Breast epithelium (tissue), 3 donors: ENCODE measurements at regions not wholly inside any gene's neighbourhood (a gene's known extent, or its start where the extent isn't known, plus 50 kb on each side); places are given as distances from the start of the nearest gene placed in this dataset.

Experiments
- POLR2A ChIP-seq: fragments of 450-650 bp; IDR thresholded peaks from one replicate; pipeline ENCODE4 v1.6.1; 2016; ENCODE audit warnings: antibody characterized with exemption, mild to moderate bottlenecking, moderate library complexity
- TF ChIP-seq, protein P1 (sequence below), 3 donors: fragments of 450-650 bp; IDR thresholded peaks; one replicate each; pipeline ENCODE4 v1.5.1; 2016 to 2017; ENCODE audit warnings: antibody characterized with exemption in 3 of 3, mild to moderate bottlenecking in 3 of 3, moderate library complexity in 3 of 3

- no peak for TF ChIP-seq POLR2A
- TF ChIP-seq, protein P1, sequence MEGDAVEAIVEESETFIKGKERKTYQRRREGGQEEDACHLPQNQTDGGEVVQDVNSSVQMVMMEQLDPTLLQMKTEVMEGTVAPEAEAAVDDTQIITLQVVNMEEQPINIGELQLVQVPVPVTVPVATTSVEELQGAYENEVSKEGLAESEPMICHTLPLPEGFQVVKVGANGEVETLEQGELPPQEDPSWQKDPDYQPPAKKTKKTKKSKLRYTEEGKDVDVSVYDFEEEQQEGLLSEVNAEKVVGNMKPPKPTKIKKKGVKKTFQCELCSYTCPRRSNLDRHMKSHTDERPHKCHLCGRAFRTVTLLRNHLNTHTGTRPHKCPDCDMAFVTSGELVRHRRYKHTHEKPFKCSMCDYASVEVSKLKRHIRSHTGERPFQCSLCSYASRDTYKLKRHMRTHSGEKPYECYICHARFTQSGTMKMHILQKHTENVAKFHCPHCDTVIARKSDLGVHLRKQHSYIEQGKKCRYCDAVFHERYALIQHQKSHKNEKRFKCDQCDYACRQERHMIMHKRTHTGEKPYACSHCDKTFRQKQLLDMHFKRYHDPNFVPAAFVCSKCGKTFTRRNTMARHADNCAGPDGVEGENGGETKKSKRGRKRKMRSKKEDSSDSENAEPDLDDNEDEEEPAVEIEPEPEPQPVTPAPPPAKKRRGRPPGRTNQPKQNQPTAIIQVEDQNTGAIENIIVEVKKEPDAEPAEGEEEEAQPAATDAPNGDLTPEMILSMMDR (IDR thresholded peaks at IDR 0.05) = no peak
Observed at GRCh38 chr11:92770419-92770818, 199.0 kb upstream of the MTNR1B start.
